IMR-90 (cell line): ENCODE measurements at regions not wholly inside any gene's neighbourhood (a gene's known extent, or its start where the extent isn't known, plus 50 kb on each side); places are given as distances from the start of the nearest gene placed in this dataset.

Experiments
- CEBPB ChIP-seq: IDR thresholded peaks from 2 replicates; pipeline ENCODE4 v1.6.1; 2012; ENCODE audit warnings: low read depth, low read length, improper control_type of control experiment
- CHD1 ChIP-seq: IDR thresholded peaks from 2 replicates; pipeline ENCODE4 v1.6.1; 2012; ENCODE audit warnings: low read depth, low read length, improper control_type of control experiment
- CTCF ChIP-seq: conservative IDR thresholded peaks from 2 replicates; pipeline ENCODE4 v1.5.1; 2012; ENCODE audit warnings: mild to moderate bottlenecking, low read depth, low read length, improper control_type of control experiment
- MAZ ChIP-seq: IDR thresholded peaks from 2 replicates; pipeline ENCODE4 v1.6.1; 2012; ENCODE audit warnings: low read depth, mild to moderate bottlenecking, low read length, improper control_type of control experiment, moderate library complexity, borderline replicate concordance
- NFE2L2 ChIP-seq: fragments of 150-350 bp; IDR thresholded peaks from 2 replicates; pipeline ENCODE4 v1.6.1; 2016; ENCODE audit warnings: low read depth, mild to moderate bottlenecking, low read length
- POLR2A ChIP-seq: IDR thresholded peaks from 2 replicates; pipeline ENCODE4 v1.6.1; 2012; ENCODE audit warnings: mild to moderate bottlenecking, low read depth, low read length
- RFX5 ChIP-seq: IDR thresholded peaks from 2 replicates; pipeline ENCODE4 v1.8.0; 2012; ENCODE audit warnings: low read depth, mild to moderate bottlenecking, low read length, moderate library complexity
- SMC3 ChIP-seq: fragments of 150-350 bp; IDR thresholded peaks from 2 replicates; pipeline ENCODE4 v1.6.1; 2016; ENCODE audit warnings: low read depth, mild to moderate bottlenecking, antibody characterized with exemption, low read length, moderate library complexity
- USF2 ChIP-seq: fragments of 150-350 bp; IDR thresholded peaks from 2 replicates; pipeline ENCODE4 v1.6.1; 2017; ENCODE audit warnings: mild to moderate bottlenecking, antibody characterized with exemption, low read length, low read depth

DNA sequence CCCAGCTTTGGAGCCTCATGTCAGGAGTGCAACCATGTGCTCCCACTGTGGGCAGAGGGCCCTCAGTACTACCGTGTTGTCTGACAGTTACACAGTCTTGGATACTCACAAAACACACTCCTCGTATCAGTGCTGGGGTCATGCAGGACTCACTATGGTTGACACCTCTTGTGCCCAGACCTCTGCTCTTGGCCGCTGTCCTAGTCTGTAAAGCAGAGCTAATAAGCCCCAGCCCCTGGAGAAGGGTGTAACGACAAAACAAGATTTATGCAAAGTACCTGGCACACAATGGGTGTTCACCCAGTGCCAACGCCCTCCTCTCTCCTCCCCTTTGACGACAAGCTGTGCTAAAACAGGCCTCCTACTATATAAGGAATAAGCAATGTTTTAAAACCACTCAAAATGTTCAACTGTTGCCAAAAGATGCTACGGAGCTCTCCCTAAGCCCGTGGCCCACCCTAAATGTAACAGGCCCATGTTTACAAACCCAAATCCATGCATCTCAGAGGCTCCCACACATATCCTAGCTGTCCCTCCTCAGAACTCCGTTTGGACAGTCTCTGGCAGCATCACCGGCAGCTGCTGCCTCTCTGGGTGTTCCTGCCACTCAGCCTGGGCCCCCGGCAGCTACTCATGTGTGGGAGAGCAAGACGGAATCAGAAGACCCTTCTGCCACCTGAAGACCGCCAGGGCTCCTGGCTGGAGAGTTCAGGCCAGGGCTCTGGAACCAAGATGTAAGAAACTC, 65.8 kb downstream of the MRPL46 start:
- TF ChIP-seq POLR2A: no peak
- no peak for TF ChIP-seq CTCF
- TF ChIP-seq CEBPB: no peak
- no peak for TF ChIP-seq NFE2L2
- TF ChIP-seq USF2: no peak
- no peak for TF ChIP-seq CHD1
- TF ChIP-seq RFX5: no peak
- no peak for TF ChIP-seq MAZ
- TF ChIP-seq SMC3: no peak
